Parathyroid adenoma (tissue), 2 donors: ENCODE measurements at regions not wholly inside any gene's neighbourhood (a gene's known extent, or its start where the extent isn't known, plus 50 kb on each side); places are given as distances from the start of the nearest gene placed in this dataset.

Experiments used
- H2AFZ ChIP-seq: fragments of 300-600 bp; sonication (generic); one replicate; pipeline ENCODE4 v1.7.0; 2017; ENCODE audit warnings: antibody characterized with exemption, mild to moderate bottlenecking
- H3K27ac ChIP-seq: fragments of 300-600 bp; sonication (generic); one replicate; pipeline ENCODE4 v1.7.0; 2017
- H3K27me3 ChIP-seq: fragments of 300-600 bp; sonication (generic); one replicate; pipeline ENCODE4 v1.7.0; 2017; ENCODE audit warnings: low read length; ENCODE audit not compliant: control insufficient read depth, insufficient read depth
- H3K36me3 ChIP-seq: fragments of 300-600 bp; sonication (generic); one replicate; pipeline ENCODE4 v1.7.0; 2017; ENCODE audit warnings: low read length; ENCODE audit not compliant: control insufficient read depth, insufficient read depth
- H3K4me1 ChIP-seq: fragments of 300-600 bp; sonication (generic); one replicate; pipeline ENCODE4 v1.7.0; 2017; ENCODE audit warnings: control low read depth
- H3K4me2 ChIP-seq: fragments of 300-600 bp; sonication (generic); one replicate; pipeline ENCODE4 v1.7.0; 2017; ENCODE audit warnings: low read length
- H3K4me3 ChIP-seq: fragments of 300-600 bp; sonication (generic); one replicate; pipeline ENCODE4 v1.7.0; 2017; ENCODE audit warnings: low read depth, low read length
- H3K79me2 ChIP-seq: fragments of 300-600 bp; sonication (generic); one replicate; pipeline ENCODE4 v1.7.0; 2017; ENCODE audit warnings: control low read depth
- H3K9ac ChIP-seq: fragments of 300-600 bp; sonication (generic); one replicate; pipeline ENCODE4 v1.7.0; 2017; ENCODE audit warnings: mild to moderate bottlenecking
- H3K9me3 ChIP-seq: fragments of 300-600 bp; sonication (generic); one replicate; pipeline ENCODE4 v1.7.0; 2017; ENCODE audit warnings: low read length; ENCODE audit not compliant: control insufficient read depth
- CTCF ChIP-seq: fragments of 300-600 bp; sonication (generic); IDR thresholded peaks from one replicate; pipeline ENCODE4 v1.7.0; 2017; ENCODE audit warnings: antibody characterized with exemption, mild to moderate bottlenecking
- donor health status: primary hyperparathyroidism.

DNA sequence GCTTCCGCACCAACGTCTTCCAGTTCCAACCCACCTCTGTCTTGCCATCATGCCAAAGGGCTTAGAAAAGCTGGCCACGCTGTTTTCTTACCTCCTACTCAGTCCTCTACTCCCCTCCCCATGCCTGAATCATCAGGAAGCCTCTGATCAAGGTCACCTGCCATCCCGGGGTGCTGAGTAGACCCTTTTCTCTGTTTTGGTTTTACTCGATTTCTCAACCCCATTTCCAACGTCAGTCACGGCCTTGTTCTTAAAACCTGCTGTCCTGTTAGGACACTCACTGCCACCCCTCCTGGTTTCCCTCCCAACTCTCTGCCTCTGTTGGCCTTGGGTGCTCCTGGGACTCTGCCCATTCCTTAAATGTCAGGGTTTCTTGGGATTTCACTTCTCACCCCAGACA is 350.1 kb downstream of the FOXO1 start:
- Histone ChIP-seq H3K36me3 (no peaks in the 10 kb centered on the region), H2AFZ (no peak overlapping the region), H3K27ac (no peak overlapping the region), H3K4me2 (no peak overlapping the region), H3K27me3 (no peaks in the 10 kb centered on the region), H3K4me3 (no peak overlapping the region), H3K79me2 (no peaks in the 10 kb centered on the region), H3K9ac (no peak overlapping the region), H3K4me1 (no peaks in the 10 kb centered on the region), H3K9me3 (no peaks in the 10 kb centered on the region)
- TF ChIP-seq CTCF: no peak

GRCh38 chr13:40317980-40318327 is 348.5 kb downstream of the FOXO1 start:
- Histone ChIP-seq H3K4me2 (no peak overlapping the region), H3K27ac (no peak overlapping the region), H2AFZ (no peak overlapping the region), H3K9me3 (no peaks in the 10 kb centered on the region), H3K36me3 (no peaks in the 10 kb centered on the region), H3K79me2 (no peaks in the 10 kb centered on the region), H3K27me3 (no peaks in the 10 kb centered on the region), H3K4me3 (no peak overlapping the region), H3K4me1 (no peaks in the 10 kb centered on the region), H3K9ac (no peak overlapping the region)
- TF ChIP-seq CTCF: no peak

DNA sequence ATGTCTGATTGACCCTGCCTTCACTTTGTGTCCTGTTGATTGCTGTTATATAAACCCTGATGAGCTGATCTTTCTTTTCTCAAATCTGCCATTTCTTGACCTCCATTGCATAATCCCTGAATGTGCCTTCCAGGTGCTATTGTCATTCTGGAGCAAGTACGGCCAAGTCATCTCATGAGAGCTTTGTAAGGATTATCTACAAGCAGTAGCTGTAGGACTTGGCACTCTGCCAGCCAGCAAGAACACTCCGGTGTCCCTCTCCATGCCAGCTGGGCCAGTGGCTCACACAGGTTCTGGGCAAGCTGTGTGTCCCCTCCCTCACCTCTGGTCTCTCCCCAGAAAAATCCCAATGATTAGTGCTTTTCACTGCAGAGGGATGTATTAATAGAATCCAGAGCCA is 348.1 kb downstream of the FOXO1 start:
- H3K36me3 ChIP-seq: no peaks in the 10 kb centered on the region
- no peaks in the 10 kb centered on the region for H3K79me2 ChIP-seq
- H3K27me3 ChIP-seq: no peaks in the 10 kb centered on the region
- no peak for TF ChIP-seq CTCF
- no peaks in the 10 kb centered on the region for H3K4me1 ChIP-seq
- no peaks in the 10 kb centered on the region for H3K9me3 ChIP-seq
- H3K4me3 ChIP-seq: no peak overlapping the region
- H3K9ac ChIP-seq: no peak overlapping the region
- no peak overlapping the region for H3K4me2 ChIP-seq
- no peak overlapping the region for H3K27ac ChIP-seq
- no peak overlapping the region for H2AFZ ChIP-seq

DNA sequence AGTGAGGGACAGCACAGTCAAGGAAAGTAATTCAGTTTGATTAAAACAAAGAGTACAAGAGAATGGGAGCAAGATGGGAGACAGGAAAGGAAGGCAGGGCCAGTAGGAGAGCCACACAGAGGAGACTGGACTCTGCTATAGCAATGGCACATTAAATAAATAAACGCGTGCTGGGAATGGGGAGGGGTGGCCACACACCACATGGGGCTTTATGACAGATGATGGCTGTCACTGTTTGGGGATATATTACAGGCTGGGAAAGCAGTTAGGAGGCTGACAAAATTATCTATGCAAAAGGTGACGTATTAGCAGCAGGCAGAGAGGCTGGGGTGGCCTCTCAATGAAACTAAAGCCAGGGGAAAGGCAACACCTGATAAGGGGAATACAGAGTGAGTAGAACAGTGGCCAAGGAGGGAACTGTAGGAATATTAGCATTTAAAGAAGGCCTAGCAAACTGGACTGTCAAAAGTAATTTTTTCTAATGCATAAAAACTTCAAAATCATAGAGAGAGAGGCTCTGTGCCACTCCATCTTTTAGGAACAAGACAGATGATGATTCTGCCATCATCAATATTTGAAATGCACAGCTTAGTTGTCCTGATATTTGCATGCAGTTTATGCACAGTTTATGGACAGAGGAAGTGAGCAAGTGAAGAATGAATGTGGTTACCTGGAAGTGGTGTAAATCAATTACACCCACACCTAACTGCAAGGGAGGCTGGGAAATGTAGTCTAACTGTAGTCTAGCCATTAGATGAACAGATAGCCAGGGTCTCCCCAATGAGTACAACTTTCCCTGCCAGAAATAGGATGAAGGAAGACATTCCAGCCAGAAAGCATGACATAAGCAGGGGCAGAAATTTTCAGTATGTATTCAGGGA is 346.5 kb downstream of the FOXO1 start:
- Histone ChIP-seq H2AFZ (no peak overlapping the region), H3K27me3 (no peaks in the 10 kb centered on the region), H3K9ac (no peak overlapping the region), H3K4me3 (no peak overlapping the region), H3K4me1 (no peaks in the 10 kb centered on the region), H3K36me3 (no peaks in the 10 kb centered on the region), H3K27ac (no peak overlapping the region), H3K9me3 (no peaks in the 10 kb centered on the region), H3K4me2 (no peak overlapping the region), H3K79me2 (no peaks in the 10 kb centered on the region)
- no peak for TF ChIP-seq CTCF

GRCh38 chr13:40328091-40328490 is 338.4 kb downstream of the FOXO1 start:
- no peak overlapping the region for H2AFZ ChIP-seq
- H3K36me3 ChIP-seq: no peaks in the 10 kb centered on the region
- no peak overlapping the region for H3K4me2 ChIP-seq
- no peaks in the 10 kb centered on the region for H3K27me3 ChIP-seq
- H3K79me2 ChIP-seq: no peaks in the 10 kb centered on the region
- no peak overlapping the region for H3K4me3 ChIP-seq
- H3K27ac ChIP-seq: no peak overlapping the region
- no peaks in the 10 kb centered on the region for H3K4me1 ChIP-seq
- no peak overlapping the region for H3K9ac ChIP-seq
- H3K9me3 ChIP-seq: no peaks in the 10 kb centered on the region
- TF ChIP-seq CTCF: no peak
